CD4-positive, alpha-beta T cell treated with Interleukin-6 for 4 hours (primary cell): ENCODE measurements at regions not wholly inside any gene's neighbourhood (a gene's known extent, or its start where the extent isn't known, plus 50 kb on each side); places are given as distances from the start of the nearest gene placed in this dataset.

ENCODE experiments used
- DNase-seq: peaks from one replicate; pipeline ENCODE4 v3.0.0-alpha.2; 2020; ENCODE audit warnings: mixed read lengths

GRCh38 chr10:78301891-78302738, 268.5 kb downstream of the RPS24 start:
- no peak for DNase-seq

- no peak for DNase-seq
Measured at GRCh38 chr10:78302739-78302988, 269.0 kb downstream of the RPS24 start.

- DNase-seq: peak; percentile 97
Measured at GRCh38 chr10:78302989-78303854, 269.6 kb downstream of the RPS24 start.

GRCh38 chr10:78304091-78305045, 270.7 kb downstream of the RPS24 start:
- DNase-seq: no peak

GRCh38 chr10:78305311-78305710, 271.6 kb downstream of the RPS24 start:
- DNase-seq: no peak

DNA sequence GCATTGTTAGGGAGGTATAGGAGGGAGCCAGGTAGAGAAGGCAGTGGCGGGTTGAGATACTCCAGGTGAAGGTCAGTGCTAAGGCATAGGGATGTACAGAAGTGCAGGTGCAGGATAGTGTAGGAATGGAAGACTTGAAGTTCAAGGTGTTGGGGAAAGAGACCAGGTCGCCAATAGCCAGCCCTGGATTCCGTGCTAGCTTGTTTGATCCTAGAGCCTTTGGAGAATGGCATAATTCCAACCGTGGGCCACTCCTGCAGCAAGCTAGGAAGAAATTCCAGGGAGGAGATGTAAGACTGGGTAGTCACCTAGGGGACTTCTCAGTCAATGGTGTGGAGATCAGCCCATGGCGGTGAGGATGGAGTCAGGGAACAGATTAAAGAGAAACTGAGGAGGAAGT, 272.7 kb downstream of the RPS24 start:
- no peak for DNase-seq

GRCh38 chr10:78307576-78307975, 273.9 kb downstream of the RPS24 start:
- DNase-seq: no peak

DNA sequence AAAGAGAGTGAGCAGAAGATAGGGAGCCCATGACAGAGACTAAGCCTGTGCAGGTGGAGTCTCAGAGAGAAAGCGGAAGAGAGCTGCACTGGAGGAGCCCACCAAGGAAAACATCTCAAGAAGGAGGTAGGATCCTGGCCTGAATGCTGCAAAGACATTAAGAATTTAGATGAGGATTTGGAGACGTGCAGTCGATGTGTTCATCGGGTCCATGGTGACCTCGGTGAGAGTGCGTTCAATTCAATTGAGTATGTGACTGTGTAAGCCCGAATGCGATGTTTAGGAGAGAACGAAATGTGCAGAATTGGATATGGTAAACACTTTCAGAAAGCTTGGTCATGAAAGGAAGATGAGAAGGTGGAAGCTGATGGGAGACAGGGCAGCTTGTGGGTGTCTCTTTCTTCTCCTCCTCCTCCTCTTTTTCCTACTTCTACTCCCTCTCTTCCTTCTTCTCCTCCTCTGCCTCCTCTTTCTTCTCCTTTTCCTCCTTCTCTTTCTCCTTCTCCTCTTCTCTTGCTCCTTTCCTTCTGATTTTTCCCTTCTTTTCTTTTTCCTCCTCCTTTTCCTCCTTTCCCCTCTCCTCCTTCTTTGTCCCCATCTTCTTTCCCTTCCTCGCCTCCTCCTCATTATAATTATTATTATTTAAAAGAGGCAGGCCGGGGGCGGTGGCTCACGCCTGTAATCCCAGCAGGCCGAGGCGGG, 276.0 kb downstream of the RPS24 start:
- DNase-seq: no peak

GRCh38 chr10:78310481-78311080, 276.9 kb downstream of the RPS24 start:
- no peak for DNase-seq

DNA sequence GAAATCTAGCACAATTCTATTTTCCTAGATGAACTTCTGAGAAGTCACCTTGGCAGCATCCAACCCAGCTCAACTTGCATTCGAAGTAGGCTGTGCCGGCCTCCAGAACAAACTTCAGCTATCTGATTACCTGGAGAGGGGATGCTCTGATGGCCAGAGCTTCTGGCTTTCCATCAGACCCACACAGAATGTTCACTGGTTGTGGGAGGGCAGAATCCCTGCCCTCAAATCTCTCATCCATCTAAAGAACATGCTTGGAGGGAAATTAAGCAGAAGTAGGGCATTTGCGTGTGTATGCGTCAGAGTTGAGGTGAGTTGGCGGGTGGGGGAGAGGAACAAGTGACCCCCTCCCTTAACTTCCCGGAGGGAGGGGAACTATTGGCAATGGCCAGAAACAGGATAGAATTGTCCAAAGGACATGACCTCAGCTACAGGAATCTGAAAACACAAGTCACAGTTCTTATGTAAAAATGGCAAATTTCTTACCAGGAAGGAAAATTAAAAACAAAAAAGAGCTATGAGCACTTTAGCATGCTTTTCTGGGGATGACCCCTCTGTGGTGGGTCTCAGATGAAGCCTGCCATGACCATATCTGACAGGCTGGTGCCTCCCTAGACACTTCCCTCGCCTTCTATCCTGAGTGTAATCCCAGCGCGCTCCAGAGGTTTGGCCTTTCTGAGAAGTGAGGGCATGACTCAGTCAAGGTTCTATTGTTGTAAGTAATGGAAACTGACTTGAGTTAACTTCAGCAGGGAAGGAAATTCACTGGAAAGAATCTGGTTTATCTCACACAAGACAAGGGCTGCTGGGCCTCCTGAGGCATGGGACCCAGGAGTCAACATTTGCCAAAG, 278.8 kb downstream of the RPS24 start:
- no peak for DNase-seq

DNA sequence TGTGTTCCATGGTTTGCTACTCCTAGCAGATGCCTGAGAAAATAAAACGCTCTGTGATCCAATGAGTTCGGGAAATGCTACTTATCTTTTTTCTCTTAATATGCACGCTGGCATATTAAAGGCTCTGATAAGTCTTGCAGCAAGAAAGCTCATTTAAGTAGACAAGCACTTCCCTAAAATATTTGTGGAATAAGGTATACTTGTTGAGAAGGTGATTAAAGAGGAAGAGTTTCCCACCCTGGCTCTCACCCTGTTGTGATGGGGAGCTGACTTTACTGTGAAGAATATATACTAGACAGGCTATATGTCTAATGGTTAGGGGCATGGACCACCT, 279.4 kb downstream of the RPS24 start:
- no peak for DNase-seq

DNA sequence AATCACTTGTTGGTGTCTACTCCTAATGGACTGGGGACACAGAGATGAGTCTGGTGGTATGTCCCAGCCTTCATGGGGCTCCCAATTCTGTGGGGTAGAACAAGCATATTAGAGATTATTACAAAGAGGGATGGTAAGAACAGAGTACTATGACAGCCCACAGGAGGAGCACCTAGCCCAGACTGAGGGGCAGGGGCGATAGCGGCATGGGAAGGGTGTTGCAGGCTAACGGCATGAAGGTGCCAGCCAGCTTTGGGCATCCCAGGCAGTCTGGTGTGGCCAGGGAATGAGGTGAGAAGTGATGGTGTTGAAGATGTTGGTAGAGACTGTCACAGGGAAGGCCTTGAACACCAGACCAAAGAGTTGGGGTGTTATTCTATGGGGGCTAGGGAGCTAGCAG, 280.0 kb downstream of the RPS24 start:
- DNase-seq: no peak

GRCh38 chr10:78314651-78315050, 281.0 kb downstream of the RPS24 start:
- DNase-seq: no peak

DNA sequence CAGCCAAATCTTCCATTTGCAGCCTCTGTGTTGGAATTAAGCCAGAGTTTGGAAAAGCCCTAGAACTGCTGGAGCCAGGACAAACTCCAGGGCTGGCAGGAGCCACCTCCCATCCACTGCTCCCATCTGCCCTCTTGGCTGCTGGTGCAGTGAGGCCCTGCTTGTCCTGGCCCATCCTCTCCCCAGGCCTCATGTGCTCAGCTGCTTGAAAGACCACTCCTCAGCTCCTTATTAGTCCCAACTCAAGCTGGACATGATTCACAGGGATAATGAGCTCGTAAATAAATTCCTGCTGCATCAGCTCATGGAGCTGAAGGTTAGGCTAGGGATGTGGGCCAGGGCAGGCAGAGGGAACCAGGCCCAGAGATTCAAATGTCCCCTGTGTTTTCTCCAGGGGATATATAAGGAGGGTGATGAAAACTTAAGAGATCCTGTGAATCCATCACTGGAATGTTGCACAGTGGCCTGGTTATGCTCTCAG, 282.8 kb downstream of the RPS24 start:
- DNase-seq: no peak

DNA sequence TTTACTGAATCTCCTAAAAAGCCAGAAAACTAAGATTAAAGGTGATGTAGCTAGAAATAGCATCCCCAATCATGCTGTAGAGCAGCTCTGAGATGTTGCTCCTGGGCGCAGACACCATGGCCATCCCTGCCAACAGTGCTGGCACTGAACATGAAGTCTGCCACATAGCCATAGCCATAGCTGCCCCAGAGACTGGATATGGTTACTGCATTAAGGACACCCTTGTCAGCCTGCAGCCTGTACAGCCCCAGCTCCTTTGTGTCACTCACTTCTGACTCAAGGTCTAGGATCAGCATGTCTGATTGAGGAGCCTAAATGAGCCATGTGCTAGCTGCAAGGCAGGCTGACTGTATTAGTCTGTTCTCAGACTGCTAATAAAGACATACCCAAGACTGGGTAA, 284.6 kb downstream of the RPS24 start:
- no peak for DNase-seq

- DNase-seq: no peak
Measured at GRCh38 chr10:78319371-78319770, 285.7 kb downstream of the RPS24 start.

DNA sequence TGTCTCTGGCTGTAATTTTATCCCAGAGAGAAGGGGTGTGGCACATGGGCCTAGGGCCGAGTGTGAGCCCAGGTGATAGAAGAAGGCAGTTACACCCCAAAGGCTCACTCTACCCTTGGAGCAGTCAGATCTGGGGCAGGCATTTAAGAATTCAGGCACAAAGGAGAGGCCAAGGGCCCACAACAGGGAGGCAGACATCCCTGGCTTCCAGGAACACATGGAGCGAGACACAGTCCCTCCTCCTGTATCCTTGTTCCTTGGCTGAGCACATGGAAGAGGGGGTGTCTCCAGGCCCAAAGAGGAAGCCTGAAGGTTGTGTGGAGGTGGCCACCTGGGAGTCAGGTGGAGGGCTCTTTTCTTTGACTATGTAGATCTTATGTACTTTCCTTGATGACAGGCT, 286.2 kb downstream of the RPS24 start:
- no peak for DNase-seq

DNA sequence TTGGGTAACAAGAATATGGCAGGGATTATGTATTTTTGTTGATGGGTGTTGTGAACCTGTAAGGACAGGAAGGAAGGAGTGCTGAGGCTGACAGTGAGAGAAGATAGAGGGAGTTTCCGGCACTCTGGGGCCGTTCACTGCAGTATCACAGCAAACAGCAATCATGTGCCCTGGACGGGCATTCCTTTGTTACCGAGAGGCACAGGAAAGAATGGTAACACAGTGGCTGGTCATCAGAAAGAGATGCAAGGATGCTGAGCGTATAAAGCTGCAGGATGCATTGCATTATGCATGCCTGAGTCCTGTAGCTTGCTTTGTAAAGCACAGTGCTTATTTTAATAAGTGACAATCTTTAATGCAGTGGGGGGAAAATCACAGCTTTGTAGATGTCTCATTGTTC, 286.8 kb downstream of the RPS24 start:
- peak; percentile 17 for DNase-seq

- DNase-seq: no peak
Measured at GRCh38 chr10:78321000-78321399, 287.3 kb downstream of the RPS24 start.

DNA sequence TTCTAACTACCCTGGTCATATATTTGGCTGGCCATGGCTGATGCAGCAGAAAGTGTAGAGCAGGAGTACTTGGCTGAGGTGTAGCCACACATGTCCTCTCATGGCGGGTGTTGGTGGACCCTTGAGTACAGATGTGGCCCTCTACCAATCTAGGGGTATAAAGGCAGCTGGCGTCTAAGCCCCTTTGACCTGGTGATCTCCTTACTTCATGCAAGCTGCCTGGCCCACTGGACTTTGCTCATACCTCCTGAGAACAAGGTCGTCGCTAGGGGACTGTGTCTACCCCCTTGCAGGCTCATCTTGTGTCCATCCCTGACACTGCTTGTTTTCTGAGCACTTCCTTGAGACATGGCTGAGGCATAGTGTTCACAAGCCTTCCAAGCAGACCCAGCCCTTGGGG, 287.8 kb downstream of the RPS24 start:
- no peak for DNase-seq

DNA sequence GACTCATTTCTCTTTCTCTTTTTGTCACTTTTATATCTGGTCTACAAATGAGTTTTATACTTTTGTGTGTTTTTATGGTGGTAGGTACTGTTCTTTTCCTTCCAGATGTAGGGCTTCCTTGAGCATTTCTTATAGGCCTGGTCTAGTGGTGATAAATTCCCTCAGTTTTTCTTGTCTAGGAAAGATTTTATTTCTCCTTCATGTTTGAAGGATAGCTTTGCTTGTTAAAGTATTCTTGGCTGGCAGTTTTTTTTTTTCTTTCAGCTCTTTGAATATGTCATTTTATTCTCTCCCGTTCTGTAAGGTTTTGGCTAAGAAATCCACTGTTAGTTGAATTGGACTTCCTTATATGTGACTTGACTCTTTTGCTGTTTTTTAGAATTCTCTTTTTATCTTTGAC, 292.7 kb downstream of the RPS24 start:
- no peak for DNase-seq
